ENCODE measurements at regions not wholly inside any gene's neighbourhood (a gene's known extent, or its start where the extent isn't known, plus 50 kb on each side); places are given as distances from the start of the nearest gene placed in this dataset.
"Not testable (repeated sequence)": the region's sequence is repeated elsewhere in the genome, so short reads cannot be mapped to it uniquely, and the experiment has no call there.

DNA sequence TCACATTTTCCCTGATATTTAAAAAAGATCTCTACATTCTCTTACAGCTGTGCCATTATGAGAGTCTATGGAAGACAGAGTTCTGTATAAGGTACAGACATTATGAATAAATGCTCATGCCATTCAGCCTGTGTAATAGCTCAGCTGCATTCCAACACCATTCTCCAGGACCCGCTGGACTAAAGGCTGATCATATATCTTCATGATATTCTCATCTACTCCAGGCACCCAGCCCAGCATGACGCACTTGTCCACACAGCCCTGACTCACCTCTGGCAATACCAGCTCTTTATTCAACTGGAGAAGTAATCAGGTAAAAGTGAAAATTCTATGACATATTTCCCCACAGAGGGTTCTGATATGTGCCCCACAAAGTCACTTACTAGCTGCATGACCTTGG, 437.5 kb upstream of the FGF16 start:
- H3K4me1 ChIP-seq (ENCODE audit: insufficient read depth, low read length), result no peaks in the 10 kb centered on the region
- H3K27me3 Mint-ChIP-seq (ENCODE audit: low read depth, unreplicated experiment), result no peaks in the 10 kb centered on the region
- no peaks in the 10 kb centered on the region for H3K27me3 ChIP-seq (ENCODE audit: insufficient read depth, low read length)
- DNase-seq (ENCODE audit: low read depth), result peak; percentile 79
- H3K27ac Mint-ChIP-seq (ENCODE audit: unreplicated experiment), result no peak overlapping the region
- no peaks in the 10 kb centered on the region for H3K36me3 Mint-ChIP-seq (ENCODE audit: low read depth, unreplicated experiment)
- no peaks in the 10 kb centered on the region for H3K4me1 Mint-ChIP-seq (ENCODE audit: low read depth, unreplicated experiment)
- H3K36me3 ChIP-seq (ENCODE audit: insufficient read depth, low read length), result no peaks in the 10 kb centered on the region
- no peak overlapping the region for H3K4me3 ChIP-seq (ENCODE audit: insufficient read depth, low read depth, low read length)
- H3K4me3 Mint-ChIP-seq (ENCODE audit: unreplicated experiment), result no peak overlapping the region
- H3K9me3 Mint-ChIP-seq (ENCODE audit: unreplicated experiment), result no peaks in the 10 kb centered on the region
- no peaks in the 10 kb centered on the region for H3K9me3 ChIP-seq (ENCODE audit: insufficient read depth, low read depth, low read length)
- H3K27ac ChIP-seq (ENCODE audit: low read depth, low read length), result peak overlapping the region; percentile 41
- H3K9ac ChIP-seq (ENCODE audit: low read length), result no peak overlapping the region
- peak overlapping the region; percentile 44 for H3K4me2 ChIP-seq (ENCODE audit: low read length)
- no peak for TF ChIP-seq EZH2 (IDR thresholded peaks at IDR 0.05; ENCODE audit: insufficient read depth, low read length)
- TF ChIP-seq, protein P1, sequence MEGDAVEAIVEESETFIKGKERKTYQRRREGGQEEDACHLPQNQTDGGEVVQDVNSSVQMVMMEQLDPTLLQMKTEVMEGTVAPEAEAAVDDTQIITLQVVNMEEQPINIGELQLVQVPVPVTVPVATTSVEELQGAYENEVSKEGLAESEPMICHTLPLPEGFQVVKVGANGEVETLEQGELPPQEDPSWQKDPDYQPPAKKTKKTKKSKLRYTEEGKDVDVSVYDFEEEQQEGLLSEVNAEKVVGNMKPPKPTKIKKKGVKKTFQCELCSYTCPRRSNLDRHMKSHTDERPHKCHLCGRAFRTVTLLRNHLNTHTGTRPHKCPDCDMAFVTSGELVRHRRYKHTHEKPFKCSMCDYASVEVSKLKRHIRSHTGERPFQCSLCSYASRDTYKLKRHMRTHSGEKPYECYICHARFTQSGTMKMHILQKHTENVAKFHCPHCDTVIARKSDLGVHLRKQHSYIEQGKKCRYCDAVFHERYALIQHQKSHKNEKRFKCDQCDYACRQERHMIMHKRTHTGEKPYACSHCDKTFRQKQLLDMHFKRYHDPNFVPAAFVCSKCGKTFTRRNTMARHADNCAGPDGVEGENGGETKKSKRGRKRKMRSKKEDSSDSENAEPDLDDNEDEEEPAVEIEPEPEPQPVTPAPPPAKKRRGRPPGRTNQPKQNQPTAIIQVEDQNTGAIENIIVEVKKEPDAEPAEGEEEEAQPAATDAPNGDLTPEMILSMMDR (IDR thresholded peaks at IDR 0.05; ENCODE audit: insufficient read depth, low read depth, low read length), result no peak
- peak; percentile 96 for FAIRE-seq
- H2AFZ ChIP-seq (ENCODE audit: low read depth, low read length), result no peak overlapping the region
- H4K20me1 ChIP-seq (ENCODE audit: insufficient read depth, low read length), result no peaks in the 10 kb centered on the region
- H3K79me2 ChIP-seq (ENCODE audit: insufficient read depth, low read length), result no peaks in the 10 kb centered on the region

- peak; percentile 41 for FAIRE-seq
- Histone ChIP-seq H3K36me3 (ENCODE audit: insufficient read depth, low read length) (no peaks in the 10 kb centered on the region), H3K4me2 (ENCODE audit: low read length) (peak overlapping the region; percentile 32), H3K4me1 (ENCODE audit: insufficient read depth, low read length) (no peaks in the 10 kb centered on the region), H3K27ac (ENCODE audit: low read depth, low read length) (no peak overlapping the region), H3K79me2 (ENCODE audit: insufficient read depth, low read length) (no peaks in the 10 kb centered on the region), H2AFZ (ENCODE audit: low read depth, low read length) (no peak overlapping the region), H4K20me1 (ENCODE audit: insufficient read depth, low read length) (no peaks in the 10 kb centered on the region), H3K4me3 (ENCODE audit: insufficient read depth, low read depth, low read length) (no peak overlapping the region), H3K9me3 (ENCODE audit: insufficient read depth, low read depth, low read length) (no peaks in the 10 kb centered on the region), H3K9ac (ENCODE audit: low read length) (no peak overlapping the region), H3K27me3 (ENCODE audit: insufficient read depth, low read length) (no peaks in the 10 kb centered on the region)
- no peaks in the 10 kb centered on the region for H3K36me3 Mint-ChIP-seq (ENCODE audit: low read depth, unreplicated experiment)
- no peak for TF ChIP-seq EZH2 (IDR thresholded peaks at IDR 0.05; ENCODE audit: insufficient read depth, low read length)
- TF ChIP-seq, protein P1 (IDR thresholded peaks at IDR 0.05; ENCODE audit: insufficient read depth, low read depth, low read length), result no peak
- H3K27me3 Mint-ChIP-seq (ENCODE audit: low read depth, unreplicated experiment), result no peaks in the 10 kb centered on the region
- H3K4me1 Mint-ChIP-seq (ENCODE audit: low read depth, unreplicated experiment), result no peaks in the 10 kb centered on the region
- DNase-seq (ENCODE audit: low read depth), result no peak
- H3K27ac Mint-ChIP-seq (ENCODE audit: unreplicated experiment), result no peak overlapping the region
- H3K9me3 Mint-ChIP-seq (ENCODE audit: unreplicated experiment), result no peaks in the 10 kb centered on the region
- no peak overlapping the region for H3K4me3 Mint-ChIP-seq (ENCODE audit: unreplicated experiment)
Observed at GRCh38 chrX:77014377-77015372, 432.5 kb upstream of the FGF16 start.

DNA sequence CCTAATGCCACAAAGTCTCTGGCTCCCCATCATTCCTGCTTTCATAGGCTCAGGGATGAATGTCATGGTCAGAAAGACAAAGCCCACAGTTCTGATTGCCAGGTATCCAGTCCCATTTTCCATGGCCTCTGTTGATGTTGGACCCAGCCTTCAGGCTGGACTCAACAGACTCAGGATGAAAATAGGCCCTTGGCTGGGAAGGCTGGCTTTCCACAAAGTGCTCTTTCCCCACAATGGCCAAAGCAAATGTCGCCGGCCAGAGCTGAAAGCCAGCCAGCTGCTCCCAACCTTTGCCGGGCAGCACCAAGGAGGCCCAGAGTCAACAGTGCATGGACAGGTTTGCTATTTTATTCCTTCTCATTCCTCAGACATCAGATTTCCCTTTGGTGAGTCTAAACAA, 430.1 kb upstream of the FGF16 start:
- Histone ChIP-seq H3K4me1 (ENCODE audit: insufficient read depth, low read length) (no peaks in the 10 kb centered on the region), H4K20me1 (ENCODE audit: insufficient read depth, low read length) (no peaks in the 10 kb centered on the region), H3K27me3 (ENCODE audit: insufficient read depth, low read length) (no peaks in the 10 kb centered on the region), H3K9me3 (ENCODE audit: insufficient read depth, low read depth, low read length) (no peaks in the 10 kb centered on the region), H3K36me3 (ENCODE audit: insufficient read depth, low read length) (no peaks in the 10 kb centered on the region), H3K27ac (ENCODE audit: low read depth, low read length) (no peak overlapping the region), H3K4me3 (ENCODE audit: insufficient read depth, low read depth, low read length) (no peak overlapping the region), H3K79me2 (ENCODE audit: insufficient read depth, low read length) (no peaks in the 10 kb centered on the region), H2AFZ (ENCODE audit: low read depth, low read length) (no peak overlapping the region), H3K4me2 (ENCODE audit: low read length) (no peak overlapping the region), H3K9ac (ENCODE audit: low read length) (no peak overlapping the region)
- Mint-ChIP-seq H3K9me3 (ENCODE audit: unreplicated experiment) (no peaks in the 10 kb centered on the region), H3K4me1 (ENCODE audit: low read depth, unreplicated experiment) (no peaks in the 10 kb centered on the region), H3K36me3 (ENCODE audit: low read depth, unreplicated experiment) (no peaks in the 10 kb centered on the region), H3K4me3 (ENCODE audit: unreplicated experiment) (no peak overlapping the region), H3K27ac (ENCODE audit: unreplicated experiment) (no peak overlapping the region), H3K27me3 (ENCODE audit: low read depth, unreplicated experiment) (no peaks in the 10 kb centered on the region)
- TF ChIP-seq, protein P1 (IDR thresholded peaks at IDR 0.05; ENCODE audit: insufficient read depth, low read depth, low read length), result no peak
- TF ChIP-seq EZH2 (IDR thresholded peaks at IDR 0.05; ENCODE audit: insufficient read depth, low read length), result no peak
- no peak for FAIRE-seq
- DNase-seq (ENCODE audit: low read depth), result no peak

DNA sequence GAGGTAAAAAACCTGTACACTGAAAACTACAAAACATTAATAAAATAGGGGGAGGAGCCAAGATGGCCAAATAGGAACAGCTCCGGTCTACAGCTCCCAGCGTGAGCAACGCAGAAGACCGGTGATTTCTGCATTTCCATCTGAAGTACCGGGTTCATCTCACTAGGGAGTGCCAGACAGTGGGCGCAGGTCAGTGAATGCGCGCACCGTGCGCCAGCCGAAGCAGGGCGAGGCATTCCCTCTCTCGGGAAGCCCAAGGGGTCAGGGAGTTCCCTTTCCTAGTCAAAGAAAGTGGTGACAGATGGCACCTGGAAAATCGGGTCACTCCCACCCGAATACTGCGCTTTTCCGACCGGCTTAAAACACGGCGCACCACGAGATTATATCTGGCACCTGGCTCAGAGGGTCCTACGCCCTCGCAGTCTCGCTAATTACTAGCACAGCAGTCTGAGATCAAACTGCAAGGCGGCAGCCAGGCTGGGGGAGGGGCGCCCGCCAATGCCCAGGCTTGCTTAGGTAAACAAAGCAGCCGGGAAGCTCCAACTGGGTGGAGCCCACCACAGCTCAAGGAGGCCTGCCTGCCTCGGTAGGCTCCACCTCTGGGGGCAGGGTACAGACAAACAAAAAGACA, 400.9 kb upstream of the FGF16 start:
- not testable (repeated sequence) for H3K4me1 Mint-ChIP-seq (ENCODE audit: low read depth, unreplicated experiment); H3K36me3 ChIP-seq (ENCODE audit: insufficient read depth, low read length); DNase-seq (ENCODE audit: low read depth); H3K27me3 ChIP-seq (ENCODE audit: insufficient read depth, low read length); H3K9me3 Mint-ChIP-seq (ENCODE audit: unreplicated experiment); H3K27me3 Mint-ChIP-seq (ENCODE audit: low read depth, unreplicated experiment); H3K9ac ChIP-seq (ENCODE audit: low read length); H3K4me1 ChIP-seq (ENCODE audit: insufficient read depth, low read length); H3K27ac ChIP-seq (ENCODE audit: low read depth, low read length); H3K9me3 ChIP-seq (ENCODE audit: insufficient read depth, low read depth, low read length); H4K20me1 ChIP-seq (ENCODE audit: insufficient read depth, low read length); H3K4me3 ChIP-seq (ENCODE audit: insufficient read depth, low read depth, low read length); H2AFZ ChIP-seq (ENCODE audit: low read depth, low read length); H3K79me2 ChIP-seq (ENCODE audit: insufficient read depth, low read length); H3K36me3 Mint-ChIP-seq (ENCODE audit: low read depth, unreplicated experiment); FAIRE-seq
- peak overlapping the region; percentile 30 for H3K4me2 ChIP-seq (ENCODE audit: low read length)
- Mint-ChIP-seq H3K4me3 (ENCODE audit: unreplicated experiment) (peak overlapping the region; percentile 80), H3K27ac (ENCODE audit: unreplicated experiment) (peak overlapping the region; percentile 78)
